ENCODE measurements at regions not wholly inside any gene's neighbourhood (a gene's known extent, or its start where the extent isn't known, plus 50 kb on each side); places are given as distances from the start of the nearest gene placed in this dataset.

- H3K4me1 ChIP-seq (ENCODE audit: control insufficient read depth, insufficient read depth, low read length): no peaks in the 10 kb centered on the region
- H3K9me3 ChIP-seq (ENCODE audit: control insufficient read depth, insufficient read depth, low read depth, low read length): peaks cover 3% of the 10 kb centered on the region; the same call in 1 of the 2 replicates
- H3K36me3 ChIP-seq (ENCODE audit: control insufficient read depth, insufficient read depth, low read length): no peaks in the 10 kb centered on the region
- TF ChIP-seq POLR2AphosphoS5 (IDR thresholded peaks at IDR 0.05; ENCODE audit: low read depth, low read length): no peak
- TF ChIP-seq CTCF (IDR thresholded peaks at IDR 0.05): no peak
- no peak for TF ChIP-seq SIN3A (IDR thresholded peaks at IDR 0.05; ENCODE audit: borderline replicate concordance, insufficient read depth, low read depth, low read length)
- TF ChIP-seq REST (IDR thresholded peaks at IDR 0.05; ENCODE audit: insufficient read depth in 1 of 2, low read depth in 2 of 2, low read length in 1 of 2): no peak
- ChIA-PET POLR2A (interaction anchor here (0.7 kb wide), 1 partner anchor 61 kb away, joined by 4 read pairs; no protein-coding TSS in a partner anchor), CTCF (no interaction called here)
- DNase-seq (ENCODE audit: low read depth, low spot score) (no peak), ATAC-seq (no peak)
- intact Hi-C loops (cut with micrococcal nuclease; ENCODE audit: unreplicated experiment) (no loop called here), in situ Hi-C loops (cut with HindIII; ENCODE audit: low pct_unique_long_range_greater_than_20kb, low sequenced_read_pairs) (no loop called here)
- no TSS peak for BruUV-seq (replicated peaks)
- no peak overlapping the region for H3K27ac ChIP-seq (ENCODE audit: low read length)
- no peak overlapping the region for H3K4me3 ChIP-seq (ENCODE audit: low read depth in 2 of 2, low read length in 2 of 2)
- no peaks in the 10 kb centered on the region for H3K27me3 ChIP-seq (ENCODE audit: control insufficient read depth, insufficient read depth, low read length)
Measured at GRCh38 chr13:22693691-22694090, 487.1 kb upstream of the SGCG start.

GRCh38 chr13:22696433-22696832 lies 484.3 kb upstream of the SGCG start:
- in situ Hi-C loops (cut with HindIII; ENCODE audit: low pct_unique_long_range_greater_than_20kb, low sequenced_read_pairs): no loop called here
- no peak for ATAC-seq

More at GRCh38 chr13:22696433-22696832, 484.3 kb upstream of the SGCG start:
- H3K9me3 ChIP-seq (ENCODE audit: control insufficient read depth, insufficient read depth, low read depth, low read length): peaks cover 3% of the 10 kb centered on the region; the same call in 1 of the 2 replicates
- H3K27me3 ChIP-seq (ENCODE audit: control insufficient read depth, insufficient read depth, low read length): no peaks in the 10 kb centered on the region
- intact Hi-C loops (cut with micrococcal nuclease; ENCODE audit: unreplicated experiment): no loop called here
- no peak for DNase-seq (ENCODE audit: low read depth, low spot score)
- no peaks in the 10 kb centered on the region for H3K36me3 ChIP-seq (ENCODE audit: control insufficient read depth, insufficient read depth, low read length)
- H3K4me1 ChIP-seq (ENCODE audit: control insufficient read depth, insufficient read depth, low read length): no peaks in the 10 kb centered on the region
- no peak overlapping the region for H3K27ac ChIP-seq (ENCODE audit: low read length)
- TF ChIP-seq REST (IDR thresholded peaks at IDR 0.05; ENCODE audit: insufficient read depth in 1 of 2, low read depth in 2 of 2, low read length in 1 of 2) (no peak), TCF7L2 (IDR thresholded peaks at IDR 0.05; ENCODE audit: low read depth, low read length) (no peak), POLR2AphosphoS5 (IDR thresholded peaks at IDR 0.05; ENCODE audit: low read depth, low read length) (no peak), SIN3A (IDR thresholded peaks at IDR 0.05; ENCODE audit: borderline replicate concordance, insufficient read depth, low read depth, low read length) (no peak), CTCF (IDR thresholded peaks at IDR 0.05) (no peak)
- POLR2A ChIA-PET: no interaction called here
- BruUV-seq (replicated peaks): no TSS peak
- no peak overlapping the region for H3K4me3 ChIP-seq (ENCODE audit: low read depth in 2 of 2, low read length in 2 of 2)
- CTCF ChIA-PET: no interaction called here
